GM23338 (cell line): ENCODE measurements at regions not wholly inside any gene's neighbourhood (a gene's known extent, or its start where the extent isn't known, plus 50 kb on each side); places are given as distances from the start of the nearest gene placed in this dataset.

Source experiments
- CREB1 ChIP-seq: fragments of 250-450 bp; sonication (Bioruptor Pico); IDR thresholded peaks from 2 replicates; pipeline ENCODE4 v1.5.0; 2020; ENCODE audit warnings: low read depth, mild to moderate bottlenecking, moderate library complexity
- EZH2 ChIP-seq: fragments of 200-600 bp; sonication (generic); IDR thresholded peaks from one replicate; pipeline ENCODE4 v1.8.0; 2017; ENCODE audit warnings: antibody characterized with exemption, mild to moderate bottlenecking, low read depth; ENCODE audit not compliant: unreplicated experiment
- NANOG ChIP-seq: IDR thresholded peaks from 2 replicates; pipeline ENCODE4 v1.6.1; 2016; ENCODE audit warnings: antibody characterized with exemption, borderline replicate concordance
- POLR2AphosphoS5 ChIP-seq: IDR thresholded peaks from 2 replicates; pipeline ENCODE4 v1.6.1; 2016; ENCODE audit warnings: antibody characterized with exemption, low read depth
- ZNF331 ChIP-seq: fragments of 250-450 bp; sonication (Bioruptor Pico); IDR thresholded peaks from 2 replicates; pipeline ENCODE4 v1.5.0; 2020; ENCODE audit warnings: low read depth, mild to moderate bottlenecking, moderate library complexity
- TF ChIP-seq, protein P1 (sequence below): fragments of 250-450 bp; sonication (Bioruptor Pico); IDR thresholded peaks from 2 replicates; pipeline ENCODE4 v1.5.0; 2020; ENCODE audit warnings: mild to moderate bottlenecking, moderate library complexity
- TF ChIP-seq, protein P2 (sequence below), 2 experiments: fragments of 200-600 bp in 1 of 2; sonication (generic) in 1 of 2; conservative IDR thresholded peaks; 2 replicates each; pipeline versions ENCODE4 v1.5.1 to v1.6.1; 2016 to 2017; ENCODE audit warnings: antibody characterized with exemption in 2 of 2, low read depth in 2 of 2, mild to moderate bottlenecking in 2 of 2, moderate library complexity in 1 of 2
- TF ChIP-seq, protein P3 (sequence below): IDR thresholded peaks from 2 replicates; pipeline ENCODE4 v1.6.1; 2016; ENCODE audit warnings: antibody characterized with exemption

DNA sequence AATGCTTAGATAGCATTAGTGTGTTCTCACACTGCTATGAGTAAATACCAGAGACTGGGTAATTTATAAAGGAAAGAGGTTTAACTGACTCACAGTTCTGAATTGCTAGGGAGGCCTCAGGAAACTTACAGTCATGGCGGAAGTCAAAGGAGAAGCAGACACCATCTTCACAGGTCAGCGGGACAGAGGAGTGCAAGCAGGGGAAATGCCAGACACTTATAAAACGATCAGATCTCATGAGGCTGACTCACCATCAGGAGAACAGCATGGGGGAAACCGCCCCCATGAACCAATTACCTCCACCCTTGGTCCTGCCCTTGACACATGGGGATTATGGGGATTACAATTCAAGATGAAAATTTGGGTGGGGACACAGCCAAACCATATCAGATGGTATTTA is 381.5 kb upstream of the DPPA4 start (continued):
- TF ChIP-seq, protein P1, sequence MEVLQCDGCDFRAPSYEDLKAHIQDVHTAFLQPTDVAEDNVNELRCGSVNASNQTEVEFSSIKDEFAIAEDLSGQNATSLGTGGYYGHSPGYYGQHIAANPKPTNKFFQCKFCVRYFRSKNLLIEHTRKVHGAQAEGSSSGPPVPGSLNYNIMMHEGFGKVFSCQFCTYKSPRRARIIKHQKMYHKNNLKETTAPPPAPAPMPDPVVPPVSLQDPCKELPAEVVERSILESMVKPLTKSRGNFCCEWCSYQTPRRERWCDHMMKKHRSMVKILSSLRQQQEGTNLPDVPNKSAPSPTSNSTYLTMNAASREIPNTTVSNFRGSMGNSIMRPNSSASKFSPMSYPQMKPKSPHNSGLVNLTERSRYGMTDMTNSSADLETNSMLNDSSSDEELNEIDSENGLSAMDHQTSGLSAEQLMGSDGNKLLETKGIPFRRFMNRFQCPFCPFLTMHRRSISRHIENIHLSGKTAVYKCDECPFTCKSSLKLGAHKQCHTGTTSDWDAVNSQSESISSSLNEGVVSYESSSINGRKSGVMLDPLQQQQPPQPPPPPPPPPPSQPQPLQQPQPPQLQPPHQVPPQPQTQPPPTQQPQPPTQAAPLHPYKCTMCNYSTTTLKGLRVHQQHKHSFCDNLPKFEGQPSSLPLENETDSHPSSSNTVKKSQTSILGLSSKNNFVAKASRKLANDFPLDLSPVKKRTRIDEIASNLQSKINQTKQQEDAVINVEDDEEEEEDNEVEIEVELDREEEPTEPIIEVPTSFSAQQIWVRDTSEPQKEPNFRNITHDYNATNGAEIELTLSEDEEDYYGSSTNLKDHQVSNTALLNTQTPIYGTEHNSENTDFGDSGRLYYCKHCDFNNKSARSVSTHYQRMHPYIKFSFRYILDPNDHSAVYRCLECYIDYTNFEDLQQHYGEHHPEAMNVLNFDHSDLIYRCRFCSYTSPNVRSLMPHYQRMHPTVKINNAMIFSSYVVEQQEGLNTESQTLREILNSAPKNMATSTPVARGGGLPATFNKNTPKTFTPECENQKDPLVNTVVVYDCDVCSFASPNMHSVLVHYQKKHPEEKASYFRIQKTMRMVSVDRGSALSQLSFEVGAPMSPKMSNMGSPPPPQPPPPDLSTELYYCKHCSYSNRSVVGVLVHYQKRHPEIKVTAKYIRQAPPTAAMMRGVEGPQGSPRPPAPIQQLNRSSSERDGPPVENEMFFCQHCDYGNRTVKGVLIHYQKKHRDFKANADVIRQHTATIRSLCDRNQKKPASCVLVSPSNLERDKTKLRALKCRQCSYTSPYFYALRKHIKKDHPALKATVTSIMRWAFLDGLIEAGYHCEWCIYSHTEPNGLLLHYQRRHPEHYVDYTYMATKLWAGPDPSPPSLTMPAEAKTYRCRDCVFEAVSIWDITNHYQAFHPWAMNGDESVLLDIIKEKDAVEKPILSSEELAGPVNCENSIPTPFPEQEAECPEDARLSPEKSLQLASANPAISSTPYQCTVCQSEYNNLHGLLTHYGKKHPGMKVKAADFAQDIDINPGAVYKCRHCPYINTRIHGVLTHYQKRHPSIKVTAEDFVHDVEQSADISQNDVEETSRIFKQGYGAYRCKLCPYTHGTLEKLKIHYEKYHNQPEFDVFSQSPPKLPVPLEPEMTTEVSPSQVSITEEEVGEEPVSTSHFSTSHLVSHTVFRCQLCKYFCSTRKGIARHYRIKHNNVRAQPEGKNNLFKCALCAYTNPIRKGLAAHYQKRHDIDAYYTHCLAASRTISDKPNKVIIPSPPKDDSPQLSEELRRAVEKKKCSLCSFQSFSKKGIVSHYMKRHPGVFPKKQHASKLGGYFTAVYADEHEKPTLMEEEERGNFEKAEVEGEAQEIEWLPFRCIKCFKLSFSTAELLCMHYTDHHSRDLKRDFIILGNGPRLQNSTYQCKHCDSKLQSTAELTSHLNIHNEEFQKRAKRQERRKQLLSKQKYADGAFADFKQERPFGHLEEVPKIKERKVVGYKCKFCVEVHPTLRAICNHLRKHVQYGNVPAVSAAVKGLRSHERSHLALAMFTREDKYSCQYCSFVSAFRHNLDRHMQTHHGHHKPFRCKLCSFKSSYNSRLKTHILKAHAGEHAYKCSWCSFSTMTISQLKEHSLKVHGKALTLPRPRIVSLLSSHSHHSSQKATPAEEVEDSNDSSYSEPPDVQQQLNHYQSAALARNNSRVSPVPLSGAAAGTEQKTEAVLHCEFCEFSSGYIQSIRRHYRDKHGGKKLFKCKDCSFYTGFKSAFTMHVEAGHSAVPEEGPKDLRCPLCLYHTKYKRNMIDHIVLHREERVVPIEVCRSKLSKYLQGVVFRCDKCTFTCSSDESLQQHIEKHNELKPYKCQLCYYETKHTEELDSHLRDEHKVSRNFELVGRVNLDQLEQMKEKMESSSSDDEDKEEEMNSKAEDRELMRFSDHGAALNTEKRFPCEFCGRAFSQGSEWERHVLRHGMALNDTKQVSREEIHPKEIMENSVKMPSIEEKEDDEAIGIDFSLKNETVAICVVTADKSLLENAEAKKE (CRISPR knock-in tag): no peak
- no peak for TF ChIP-seq EZH2
- TF ChIP-seq POLR2AphosphoS5: no peak
- no peak for TF ChIP-seq NANOG
- TF ChIP-seq, protein P2, sequence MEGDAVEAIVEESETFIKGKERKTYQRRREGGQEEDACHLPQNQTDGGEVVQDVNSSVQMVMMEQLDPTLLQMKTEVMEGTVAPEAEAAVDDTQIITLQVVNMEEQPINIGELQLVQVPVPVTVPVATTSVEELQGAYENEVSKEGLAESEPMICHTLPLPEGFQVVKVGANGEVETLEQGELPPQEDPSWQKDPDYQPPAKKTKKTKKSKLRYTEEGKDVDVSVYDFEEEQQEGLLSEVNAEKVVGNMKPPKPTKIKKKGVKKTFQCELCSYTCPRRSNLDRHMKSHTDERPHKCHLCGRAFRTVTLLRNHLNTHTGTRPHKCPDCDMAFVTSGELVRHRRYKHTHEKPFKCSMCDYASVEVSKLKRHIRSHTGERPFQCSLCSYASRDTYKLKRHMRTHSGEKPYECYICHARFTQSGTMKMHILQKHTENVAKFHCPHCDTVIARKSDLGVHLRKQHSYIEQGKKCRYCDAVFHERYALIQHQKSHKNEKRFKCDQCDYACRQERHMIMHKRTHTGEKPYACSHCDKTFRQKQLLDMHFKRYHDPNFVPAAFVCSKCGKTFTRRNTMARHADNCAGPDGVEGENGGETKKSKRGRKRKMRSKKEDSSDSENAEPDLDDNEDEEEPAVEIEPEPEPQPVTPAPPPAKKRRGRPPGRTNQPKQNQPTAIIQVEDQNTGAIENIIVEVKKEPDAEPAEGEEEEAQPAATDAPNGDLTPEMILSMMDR (conservative IDR thresholded peaks at IDR 0.05; ENCODE audit: low read depth in 2 of 2): no peak
- TF ChIP-seq, protein P3, sequence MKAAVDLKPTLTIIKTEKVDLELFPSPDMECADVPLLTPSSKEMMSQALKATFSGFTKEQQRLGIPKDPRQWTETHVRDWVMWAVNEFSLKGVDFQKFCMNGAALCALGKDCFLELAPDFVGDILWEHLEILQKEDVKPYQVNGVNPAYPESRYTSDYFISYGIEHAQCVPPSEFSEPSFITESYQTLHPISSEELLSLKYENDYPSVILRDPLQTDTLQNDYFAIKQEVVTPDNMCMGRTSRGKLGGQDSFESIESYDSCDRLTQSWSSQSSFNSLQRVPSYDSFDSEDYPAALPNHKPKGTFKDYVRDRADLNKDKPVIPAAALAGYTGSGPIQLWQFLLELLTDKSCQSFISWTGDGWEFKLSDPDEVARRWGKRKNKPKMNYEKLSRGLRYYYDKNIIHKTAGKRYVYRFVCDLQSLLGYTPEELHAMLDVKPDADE: no peak
- no peak for TF ChIP-seq ZNF331 (CRISPR knock-in tag)
- no peak for TF ChIP-seq CREB1 (CRISPR knock-in tag)
